Caco-2 (cell line): ENCODE measurements at regions not wholly inside any gene's neighbourhood (a gene's known extent, or its start where the extent isn't known, plus 50 kb on each side); places are given as distances from the start of the nearest gene placed in this dataset.

Source experiments
- BruUV-seq: library from RNA; stranded (reverse); fragments of 400-500 nt; replicated peaks from 2 replicates; lab custom pipeline; 2021; lab: Mats Ljungman, UMichigan
- CTCF ChIA-PET: fragments of 300-600 bp; sonication (Branson Sonifier 250); formaldehyde crosslinking; loops from one replicate; lab custom pipeline; 2022; ENCODE audit warnings: antibody characterized with exemption; lab: Charles Lee
- POLR2A ChIA-PET: fragments of 300-600 bp; sonication (Branson Sonifier 250); formaldehyde crosslinking; loops from one replicate; lab custom pipeline; 2022; ENCODE audit warnings: antibody characterized with exemption; lab: Charles Lee
- DNase-seq, 2 experiments: peaks; one replicate each; pipeline versions ENCODE4 v3.0.0 to v3.0.0-alpha.2; 2020 to 2022
- H3K27me3 ChIP-seq: replicated peaks from 2 replicates; pipeline ENCODE4 v1.6.0; 2011; ENCODE audit warnings: low read length; ENCODE audit not compliant: control insufficient read depth, insufficient read depth
- H3K36me3 ChIP-seq: 2 replicates; pipeline ENCODE4 v1.5.1; 2011; ENCODE audit warnings: low read length; ENCODE audit not compliant: control insufficient read depth, insufficient read depth
- H3K4me1 ChIP-seq: fragments of 250-450 bp; sonication (Bioruptor Pico); 2 replicates; pipeline ENCODE4 v1.5.1; 2020; ENCODE audit warnings: mild to moderate bottlenecking
- H3K4me3 ChIP-seq: 2 replicates; pipeline ENCODE4 v1.5.1; 2011; ENCODE audit warnings: low read depth, mild to moderate bottlenecking, control low read depth, low read length
- H3K9me3 ChIP-seq: fragments of 250-450 bp; sonication (Bioruptor Pico); 2 replicates; pipeline ENCODE4 v1.5.1; 2020; ENCODE audit warnings: mild to moderate bottlenecking, moderate library complexity
- H3K27ac Mint-ChIP-seq: one replicate; pipeline ENCODE4 v1.8.0; 2022; ENCODE audit warnings: mixed read lengths; ENCODE audit not compliant: unreplicated experiment
- H3K27me3 Mint-ChIP-seq: one replicate; pipeline ENCODE4 v1.8.0; 2022; ENCODE audit warnings: mixed read lengths; ENCODE audit not compliant: insufficient read depth, unreplicated experiment
- H3K36me3 Mint-ChIP-seq: one replicate; pipeline ENCODE4 v1.8.0; 2022; ENCODE audit warnings: mild to moderate bottlenecking, mixed read lengths; ENCODE audit not compliant: insufficient read depth, unreplicated experiment
- H3K4me1 Mint-ChIP-seq: one replicate; pipeline ENCODE4 v1.8.0; 2022; ENCODE audit warnings: low read depth, mixed read lengths; ENCODE audit not compliant: unreplicated experiment
- H3K4me3 Mint-ChIP-seq: one replicate; pipeline ENCODE4 v1.8.0; 2022; ENCODE audit warnings: mild to moderate bottlenecking, moderate library complexity, mixed read lengths; ENCODE audit not compliant: unreplicated experiment
- H3K9me3 Mint-ChIP-seq: one replicate; pipeline ENCODE4 v1.8.0; 2022; ENCODE audit warnings: mixed read lengths; ENCODE audit not compliant: unreplicated experiment
- intact Hi-C: fragments of 100-400 bp; cut with micrococcal nuclease; formaldehyde crosslinking; loops from one replicate; pipeline ENCODE4 v1.10.0; 2022; ENCODE audit not compliant: unreplicated experiment
- TF ChIP-seq, protein P1 (sequence below), 2 experiments: fragments of 200-600 bp in 1 of 2; IDR thresholded peaks; 1 replicate in 1 of 2; 2 replicates in 1 of 2; pipeline versions ENCODE4 v1.5.1 to v1.8.0; 2011 to 2022; ENCODE audit warnings: antibody characterized with exemption in 1 of 2, control low read depth in 1 of 2, inconsistent platforms in 1 of 2, low read depth in 1 of 2, low read length in 1 of 2, mild to moderate bottlenecking in 1 of 2, moderate library complexity in 1 of 2; ENCODE audit not compliant: insufficient read depth in 1 of 2, severe bottlenecking in 1 of 2, unreplicated experiment in 1 of 2

DNA sequence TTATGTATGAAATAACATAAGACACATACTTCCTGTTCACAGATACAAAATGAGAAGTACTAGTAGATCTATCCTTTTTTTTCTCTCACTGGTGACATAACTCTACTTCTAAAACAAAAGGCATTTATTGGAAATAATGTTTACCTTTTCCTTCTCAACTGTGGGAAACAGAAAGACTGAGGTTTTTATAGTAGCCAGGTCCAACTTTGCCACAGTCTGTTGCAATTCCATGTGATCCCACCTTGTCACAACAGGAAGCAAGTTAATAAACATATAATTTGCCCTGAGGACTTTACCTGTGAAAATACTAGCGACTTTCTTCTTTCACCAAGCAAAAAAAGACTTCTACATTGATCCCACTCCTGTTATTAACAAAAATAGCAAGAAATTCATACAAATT, 475.8 kb downstream of the PDGFC start:
- Mint-ChIP-seq H3K36me3 (no peaks in the 10 kb centered on the region), H3K27ac (no peak overlapping the region), H3K4me3 (no peak overlapping the region), H3K27me3 (peaks cover 3% of the 10 kb centered on the region), H3K9me3 (no peaks in the 10 kb centered on the region), H3K4me1 (no peaks in the 10 kb centered on the region)
- TF ChIP-seq, protein P1, sequence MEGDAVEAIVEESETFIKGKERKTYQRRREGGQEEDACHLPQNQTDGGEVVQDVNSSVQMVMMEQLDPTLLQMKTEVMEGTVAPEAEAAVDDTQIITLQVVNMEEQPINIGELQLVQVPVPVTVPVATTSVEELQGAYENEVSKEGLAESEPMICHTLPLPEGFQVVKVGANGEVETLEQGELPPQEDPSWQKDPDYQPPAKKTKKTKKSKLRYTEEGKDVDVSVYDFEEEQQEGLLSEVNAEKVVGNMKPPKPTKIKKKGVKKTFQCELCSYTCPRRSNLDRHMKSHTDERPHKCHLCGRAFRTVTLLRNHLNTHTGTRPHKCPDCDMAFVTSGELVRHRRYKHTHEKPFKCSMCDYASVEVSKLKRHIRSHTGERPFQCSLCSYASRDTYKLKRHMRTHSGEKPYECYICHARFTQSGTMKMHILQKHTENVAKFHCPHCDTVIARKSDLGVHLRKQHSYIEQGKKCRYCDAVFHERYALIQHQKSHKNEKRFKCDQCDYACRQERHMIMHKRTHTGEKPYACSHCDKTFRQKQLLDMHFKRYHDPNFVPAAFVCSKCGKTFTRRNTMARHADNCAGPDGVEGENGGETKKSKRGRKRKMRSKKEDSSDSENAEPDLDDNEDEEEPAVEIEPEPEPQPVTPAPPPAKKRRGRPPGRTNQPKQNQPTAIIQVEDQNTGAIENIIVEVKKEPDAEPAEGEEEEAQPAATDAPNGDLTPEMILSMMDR (IDR thresholded peaks at IDR 0.05; ENCODE audit: insufficient read depth in 1 of 2, low read depth in 1 of 2, low read length in 1 of 2, severe bottlenecking in 1 of 2, unreplicated experiment in 1 of 2): no peak
- Histone ChIP-seq H3K4me3 (no peak overlapping the region), H3K9me3 (no peaks in the 10 kb centered on the region), H3K36me3 (no peaks in the 10 kb centered on the region), H3K27me3 (no peaks in the 10 kb centered on the region), H3K4me1 (no peaks in the 10 kb centered on the region)
- ChIA-PET CTCF (no interaction called here), POLR2A (no interaction called here)
- DNase-seq: no peak
- intact Hi-C loops: no loop called here
- no TSS peak for BruUV-seq

DNA sequence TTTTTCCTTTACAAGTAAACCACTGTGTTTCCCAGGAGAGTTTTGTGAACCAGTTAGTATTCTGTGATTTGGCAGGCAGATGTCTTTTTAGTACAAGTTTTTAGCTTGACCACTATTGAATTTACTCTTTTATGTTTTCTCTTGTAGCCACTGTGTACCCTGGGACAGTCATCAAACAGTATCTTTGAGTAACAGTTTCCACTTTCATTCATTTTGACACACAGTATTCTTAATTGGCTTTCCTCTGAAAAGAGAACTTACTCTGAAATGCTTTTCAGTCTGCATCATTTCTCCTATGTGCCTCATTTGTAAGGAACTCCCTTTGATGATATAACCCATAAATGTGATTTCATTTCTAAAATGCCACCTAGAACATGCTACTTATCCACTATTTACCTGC, 476.5 kb downstream of the PDGFC start:
- Mint-ChIP-seq H3K9me3 (no peaks in the 10 kb centered on the region), H3K4me3 (no peak overlapping the region), H3K4me1 (no peaks in the 10 kb centered on the region), H3K27ac (no peak overlapping the region), H3K36me3 (no peaks in the 10 kb centered on the region), H3K27me3 (peaks cover 3% of the 10 kb centered on the region)
- no TSS peak for BruUV-seq
- TF ChIP-seq, protein P1 (IDR thresholded peaks at IDR 0.05; ENCODE audit: insufficient read depth in 1 of 2, low read depth in 1 of 2, low read length in 1 of 2, severe bottlenecking in 1 of 2, unreplicated experiment in 1 of 2): no peak
- Histone ChIP-seq H3K27me3 (no peaks in the 10 kb centered on the region), H3K36me3 (no peaks in the 10 kb centered on the region), H3K9me3 (no peaks in the 10 kb centered on the region), H3K4me3 (no peak overlapping the region), H3K4me1 (no peaks in the 10 kb centered on the region)
- CTCF ChIA-PET: no interaction called here
- intact Hi-C loops: no loop called here
- DNase-seq: no peak
- POLR2A ChIA-PET: no interaction called here

- intact Hi-C loops: no loop called here
- TF ChIP-seq, protein P1 (IDR thresholded peaks at IDR 0.05; ENCODE audit: insufficient read depth in 1 of 2, low read depth in 1 of 2, low read length in 1 of 2, severe bottlenecking in 1 of 2, unreplicated experiment in 1 of 2): no peak
- no TSS peak for BruUV-seq
- peaks cover 3% of the 10 kb centered on the region for H3K27me3 Mint-ChIP-seq
- no peak overlapping the region for H3K27ac Mint-ChIP-seq
- no peaks in the 10 kb centered on the region for H3K36me3 Mint-ChIP-seq
- no peaks in the 10 kb centered on the region for H3K4me1 ChIP-seq
- ChIA-PET POLR2A (no interaction called here), CTCF (no interaction called here)
- no peak for DNase-seq
- H3K9me3 ChIP-seq: no peaks in the 10 kb centered on the region
- H3K27me3 ChIP-seq: no peaks in the 10 kb centered on the region
- no peaks in the 10 kb centered on the region for H3K4me1 Mint-ChIP-seq
- no peaks in the 10 kb centered on the region for H3K36me3 ChIP-seq
- no peaks in the 10 kb centered on the region for H3K9me3 Mint-ChIP-seq
- H3K4me3 Mint-ChIP-seq: no peak overlapping the region
- no peak overlapping the region for H3K4me3 ChIP-seq
These were observed 477.7 kb downstream of the PDGFC start for GRCh38 chr4:156493858-156494257.
